H1 (cell line): ENCODE measurements at regions not wholly inside any gene's neighbourhood (a gene's known extent, or its start where the extent isn't known, plus 50 kb on each side); places are given as distances from the start of the nearest gene placed in this dataset.

Source experiments
- CTCF ChIA-PET: fragments of 300-600 bp; sonication (Branson Sonifier 250); formaldehyde crosslinking; loops from one replicate; lab custom pipeline; 2021; ENCODE audit not compliant: partially characterized antibody; lab: Charles Lee
- POLR2A ChIA-PET: fragments of 300-600 bp; sonication (Branson Sonifier 250); formaldehyde crosslinking; loops from one replicate; lab custom pipeline; 2021; ENCODE audit warnings: inconsistent platforms; ENCODE audit not compliant: partially characterized antibody; lab: Charles Lee
- DNase-seq, 2 experiments: peaks; one replicate each; pipeline versions ENCODE4 v3.0.0 to v3.0.0-alpha.2; 2010 to 2022; ENCODE audit warnings: low spot score in 2 of 2, low read depth in 1 of 2, mixed read lengths in 1 of 2
- FAIRE-seq: peaks from 2 replicates; lab custom pipeline; 2011; peaks lifted over from hg19 to GRCh38; lab: Jason Lieb, UNC
- H2AFZ ChIP-seq: 2 replicates; pipeline ENCODE4 v1.8.1; 2012; ENCODE audit warnings: low read length, inconsistent platforms
- H2AK5ac ChIP-seq: 2 replicates; pipeline ENCODE4 v1.6.1; 2013; ENCODE audit warnings: low read depth, low read length
- H2BK120ac ChIP-seq: replicated peaks from 2 replicates; pipeline ENCODE3; 2013; ENCODE audit warnings: low read depth, low read length, inconsistent platforms
- H2BK12ac ChIP-seq: 2 replicates; pipeline ENCODE4 v1.6.1; 2013; ENCODE audit warnings: low read depth, low read length
- H2BK15ac ChIP-seq: 2 replicates; pipeline ENCODE4 v1.6.1; 2013; ENCODE audit warnings: low read length
- H2BK20ac ChIP-seq: 2 replicates; pipeline ENCODE4 v1.6.1; 2013; ENCODE audit warnings: low read length
- H2BK5ac ChIP-seq: 2 replicates; pipeline ENCODE4 v1.6.1; 2013; ENCODE audit warnings: low read depth, low read length
- H3K14ac ChIP-seq: 2 replicates; pipeline ENCODE4 v1.6.1; 2013; ENCODE audit warnings: inconsistent platforms; ENCODE audit not compliant: insufficient read length
- H3K18ac ChIP-seq: 2 replicates; pipeline ENCODE4 v1.6.1; 2013; ENCODE audit warnings: low read length; ENCODE audit errors: extremely low read depth
- H3K23ac ChIP-seq: 2 replicates; pipeline ENCODE4 v1.6.1; 2013; ENCODE audit warnings: inconsistent platforms; ENCODE audit not compliant: insufficient read length
- H3K23me2 ChIP-seq: 2 replicates; pipeline ENCODE4 v1.6.1; 2013; ENCODE audit warnings: low read depth, low read length
- H3K27ac ChIP-seq: 2 replicates; pipeline ENCODE4 v1.6.1; 2011; ENCODE audit warnings: low read depth, low read length, inconsistent platforms
- H3K27me3 ChIP-seq, 4 experiments: replicated peaks in 1 of 4; 1 replicate in 1 of 4; 2 replicates in 3 of 4; pipeline versions ENCODE4 v1.6.1 to v1.8.1; 2011 to 2013; ENCODE audit warnings: low read length in 3 of 4, mild to moderate bottlenecking in 3 of 4, inconsistent platforms in 2 of 4, mixed read lengths in 2 of 4, moderate library complexity in 1 of 4; ENCODE audit not compliant: control insufficient read depth in 3 of 4, insufficient read depth in 3 of 4; ENCODE audit errors: extremely low read depth in 1 of 4
- H3K36me3 ChIP-seq, 4 experiments: 2 replicates each; pipeline versions ENCODE4 v1.6.1 to v1.8.1; 2011 to 2013; ENCODE audit warnings: mild to moderate bottlenecking in 4 of 4, low read length in 3 of 4, moderate library complexity in 2 of 4, control low read depth in 1 of 4, inconsistent platforms in 1 of 4; ENCODE audit not compliant: insufficient read depth in 4 of 4, control insufficient read depth in 2 of 4
- H3K4ac ChIP-seq: replicated peaks from 2 replicates; pipeline ENCODE3; 2013; ENCODE audit warnings: low read length, low read depth, mixed read lengths, inconsistent platforms; ENCODE audit not compliant: insufficient read length
- H3K4me1 ChIP-seq, 4 experiments: replicated peaks in 1 of 4; 1 replicate in 1 of 4; 2 replicates in 3 of 4; pipeline versions ENCODE4 v1.6.1 to v1.8.1; 2011 to 2013; ENCODE audit warnings: low read length in 3 of 4, inconsistent platforms in 2 of 4, mixed read lengths in 1 of 4; ENCODE audit not compliant: insufficient read depth in 4 of 4, control insufficient read depth in 3 of 4
- H3K4me2 ChIP-seq, 2 experiments: 2 replicates each; pipeline versions ENCODE4 v1.6.1 to v1.8.1; 2011 to 2013; ENCODE audit warnings: low read depth in 2 of 2, low read length in 2 of 2, control low read depth in 1 of 2, inconsistent platforms in 1 of 2, mild to moderate bottlenecking in 1 of 2; ENCODE audit not compliant: insufficient read depth in 1 of 2
- H3K4me3 ChIP-seq, 4 experiments: fragments of 200-600, 300-600 bp in 1 of 4; sonication (generic), shearing (Covaris generic), sonication (Bioruptor Twin) in 1 of 4; 2 replicates each; pipeline versions ENCODE4 v1.5.1 to v1.8.1; 2011 to 2016; ENCODE audit warnings: low read length in 4 of 4, low read depth in 3 of 4, control low read depth in 2 of 4, inconsistent platforms in 2 of 4, mild to moderate bottlenecking in 2 of 4, mixed read lengths in 1 of 4, moderate library complexity in 1 of 4; ENCODE audit not compliant: insufficient read depth in 2 of 4; ENCODE audit errors: extremely low read depth in 1 of 4
- H3K56ac ChIP-seq: replicated peaks from 2 replicates; pipeline ENCODE3; 2013; ENCODE audit warnings: low read depth, mild to moderate bottlenecking, mixed read lengths, low read length, inconsistent platforms; ENCODE audit not compliant: insufficient read length
- H3K79me1 ChIP-seq: 2 replicates; pipeline ENCODE4 v1.6.1; 2013; ENCODE audit warnings: low read depth, low read length, control low read depth
- H3K79me2 ChIP-seq, 2 experiments: 2 replicates each; pipeline versions ENCODE4 v1.6.1 to v1.8.1; 2012 to 2013; ENCODE audit warnings: low read length in 2 of 2, mild to moderate bottlenecking in 2 of 2, inconsistent platforms in 1 of 2; ENCODE audit not compliant: insufficient read depth in 2 of 2, control insufficient read depth in 1 of 2
- H3K9ac ChIP-seq, 4 experiments: replicated peaks in 1 of 4; 1 replicate in 1 of 4; 2 replicates in 3 of 4; pipeline versions ENCODE4 v1.6.1 to v1.8.1; 2011 to 2013; ENCODE audit warnings: low read depth in 3 of 4, low read length in 3 of 4, control low read depth in 2 of 4, mild to moderate bottlenecking in 2 of 4, moderate library complexity in 2 of 4, inconsistent platforms in 1 of 4; ENCODE audit errors: extremely low read depth in 1 of 4
- H3K9me3 ChIP-seq, 2 experiments: 2 replicates each; pipeline versions ENCODE4 v1.6.1 to v1.8.1; 2012 to 2013; ENCODE audit warnings: mild to moderate bottlenecking in 2 of 2, moderate library complexity in 2 of 2, control low read depth in 1 of 2, inconsistent platforms in 1 of 2, low read depth in 1 of 2, low read length in 1 of 2, mixed read lengths in 1 of 2; ENCODE audit not compliant: insufficient read depth in 2 of 2
- H4K20me1 ChIP-seq, 2 experiments: replicated peaks in 1 of 2; 2 replicates each; pipeline versions ENCODE3 to v1.8.1; 2011 to 2013; ENCODE audit warnings: inconsistent platforms in 2 of 2, low read length in 2 of 2, mild to moderate bottlenecking in 1 of 2; ENCODE audit not compliant: insufficient read depth in 2 of 2, control insufficient read depth in 1 of 2
- H4K5ac ChIP-seq: 2 replicates; pipeline ENCODE4 v1.6.1; 2013; ENCODE audit warnings: low read length, low read depth, mixed read lengths, inconsistent platforms; ENCODE audit not compliant: insufficient read length
- H4K8ac ChIP-seq: 2 replicates; pipeline ENCODE4 v1.8.0; 2013; ENCODE audit warnings: mild to moderate bottlenecking, moderate library complexity, low read length, inconsistent platforms; ENCODE audit not compliant: insufficient read depth; ENCODE audit errors: extremely low read depth
- H4K91ac ChIP-seq: replicated peaks from 2 replicates; pipeline ENCODE3; 2013; ENCODE audit warnings: low read length, mixed read lengths, inconsistent platforms; ENCODE audit not compliant: insufficient read length
- POLR2A ChIP-seq, 2 experiments: IDR thresholded peaks; 1 replicate in 1 of 2; 2 replicates in 1 of 2; pipeline ENCODE4 v1.6.1; 2011; ENCODE audit warnings: low read depth in 2 of 2, low read length in 2 of 2, mild to moderate bottlenecking in 2 of 2; ENCODE audit errors: control extremely low read depth in 1 of 2
- RAD21 ChIP-seq, 2 experiments: IDR thresholded peaks in 1 of 2; conservative IDR thresholded peaks in 1 of 2; 2 replicates each; pipeline ENCODE4 v1.6.1; 2011; ENCODE audit warnings: low read depth in 2 of 2, low read length in 2 of 2, improper control_type of control experiment in 1 of 2, inconsistent platforms in 1 of 2, mild to moderate bottlenecking in 1 of 2, moderate library complexity in 1 of 2
- SP4 ChIP-seq: IDR thresholded peaks from 2 replicates; pipeline ENCODE4 v1.6.1; 2012; ENCODE audit warnings: low read length, inconsistent platforms
- WGBS, 2 experiments: shearing (Covaris generic) in 1 of 2; methylation state at CpG; one replicate each; pipeline versions ENCODE4 v1.1.6 to v1.1.7; 2013 to 2015; ENCODE audit warnings: low lambda C conversion rate in 2 of 2, mixed read lengths in 2 of 2, inconsistent platforms in 1 of 2, low coverage in 1 of 2, missing lambda C conversion rate in 1 of 2; ENCODE audit not compliant: insufficient replicate concordance in 2 of 2, insufficient coverage in 1 of 2, insufficient read length in 1 of 2; ENCODE audit errors: extremely low coverage in 1 of 2, missing lambda C conversion rate in 1 of 2; 5-methylcytosine and 5-hydroxymethylcytosine counted together

DNA sequence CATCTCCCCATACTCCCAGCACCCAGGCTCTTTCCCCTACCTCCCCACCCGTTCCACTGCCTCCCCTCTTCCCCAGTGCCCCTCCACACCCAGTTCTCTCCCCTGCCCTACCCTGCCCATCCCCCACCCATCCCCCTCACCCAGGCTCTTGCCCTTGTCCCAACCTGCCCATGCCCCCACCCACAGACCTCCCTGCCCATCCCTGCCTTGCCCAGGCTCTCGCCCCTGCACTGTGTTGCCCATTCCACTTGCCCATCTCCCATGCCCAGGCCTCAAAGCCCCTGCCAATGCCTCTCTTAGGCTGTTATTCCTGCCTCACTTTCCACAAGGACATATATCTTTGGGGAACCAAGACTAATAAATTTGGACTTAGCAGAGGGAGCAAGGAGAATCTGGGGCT is 262.6 kb upstream of the CXCL12 start:
- Histone ChIP-seq H3K23me2 (no peaks in the 10 kb centered on the region), H4K20me1 (peaks cover 0 to 1% of the 10 kb centered on the region in 2 experiments), H3K27ac (no peak overlapping the region), H3K56ac (no peak overlapping the region), H4K5ac (no peak overlapping the region), H3K27me3 (no peaks in the 10 kb centered on the region)
- POLR2A ChIA-PET, result no interaction called here
- no peak for TF ChIP-seq SP4
- TF ChIP-seq RAD21 (IDR thresholded peaks at IDR 0.05 in 1 of 2, conservative IDR thresholded peaks at IDR 0.05 in 1 of 2; ENCODE audit: low read depth in 2 of 2, low read length in 2 of 2), result no peak
- no peak for TF ChIP-seq POLR2A (IDR thresholded peaks at IDR 0.05; ENCODE audit: control extremely low read depth in 1 of 2, low read depth in 2 of 2, low read length in 2 of 2)
- TF ChIP-seq, all 59 proteins: peak for 0
- FAIRE-seq (no peak), DNase-seq (no peak)
- no peaks in the 10 kb centered on the region for H3K36me3 ChIP-seq
- H4K91ac ChIP-seq, result no peak overlapping the region
- no peak overlapping the region for H4K8ac ChIP-seq
- H2BK12ac ChIP-seq, result no peak overlapping the region
- no peak overlapping the region for H2BK15ac ChIP-seq
- CTCF ChIA-PET, result no interaction called here
- no peak overlapping the region for H3K14ac ChIP-seq
- no peaks in the 10 kb centered on the region for H3K79me2 ChIP-seq
- H3K4me1 ChIP-seq, result no peaks in the 10 kb centered on the region
- no peaks in the 10 kb centered on the region for H3K9me3 ChIP-seq
- no peak overlapping the region for H2BK20ac ChIP-seq
- H3K79me1 ChIP-seq, result no peaks in the 10 kb centered on the region
- H3K23ac ChIP-seq, result no peak overlapping the region
- H2BK5ac ChIP-seq, result no peak overlapping the region
- H3K18ac ChIP-seq, result no peak overlapping the region
- no peak overlapping the region for H3K4ac ChIP-seq
- no peak overlapping the region for H2BK120ac ChIP-seq
- H3K9ac ChIP-seq, result no peak overlapping the region
- no peak overlapping the region for H2AFZ ChIP-seq
- no peak overlapping the region for H3K4me2 ChIP-seq
- H2AK5ac ChIP-seq, result no peak overlapping the region
- H3K4me3 ChIP-seq, result no peak overlapping the region
- 100% methylated on average over 1 of the region's 2 CpGs; no CpG with 5 or more reads in 1 of the 2 experiments for WGBS, 2 experiments
